IMR-90 (cell line): ENCODE measurements at regions not wholly inside any gene's neighbourhood (a gene's known extent, or its start where the extent isn't known, plus 50 kb on each side); places are given as distances from the start of the nearest gene placed in this dataset.

Experiments
- ATAC-seq: fragments of 200-7000 bp; cut with Tn5 transposase; 2 replicates; pipeline ENCODE4 v1.9.1; 2020; ENCODE audit warnings: low read depth, mild to moderate bottlenecking, moderate library complexity
- BruUV-seq: library from RNA; stranded (reverse); fragments of 400-500 nt; replicated peaks from 2 replicates; lab custom pipeline; 2021; lab: Mats Ljungman, UMichigan
- CTCF ChIA-PET: fragments of 300-600 bp; formaldehyde crosslinking; extraction: SDS; loops from one replicate; lab custom pipeline; 2021; ENCODE audit warnings: antibody characterized with exemption; lab: Yijun Ruan, JAX
- POLR2A ChIA-PET: fragments of 300-600 bp; sonication (Branson Sonifier 250); formaldehyde crosslinking; loops from one replicate; lab custom pipeline; 2022; ENCODE audit warnings: antibody characterized with exemption; ENCODE audit not compliant: unreplicated experiment; lab: Charles Lee
- DNase-seq: peaks from one replicate; pipeline ENCODE4 v3.0.0; 2013
- H2AFZ ChIP-seq: replicated peaks from 2 replicates; pipeline ENCODE3; 2013; ENCODE audit warnings: low read length, mild to moderate bottlenecking; ENCODE audit not compliant: poor library complexity
- H2AK5ac ChIP-seq: 2 replicates; pipeline ENCODE4 v1.6.1; 2013; ENCODE audit warnings: low read depth, low read length, inconsistent platforms
- H2AK9ac ChIP-seq: replicated peaks from 2 replicates; pipeline ENCODE3; 2013; ENCODE audit warnings: mild to moderate bottlenecking, low read depth, low read length, moderate library complexity; ENCODE audit not compliant: poor library complexity
- H2BK120ac ChIP-seq: 2 replicates; pipeline ENCODE4 v1.6.1; 2013; ENCODE audit warnings: low read depth, low read length, inconsistent platforms
- H2BK15ac ChIP-seq: 3 replicates; pipeline ENCODE4 v1.6.1; 2013; ENCODE audit warnings: low read depth, low read length, inconsistent platforms
- H2BK20ac ChIP-seq: 2 replicates; pipeline ENCODE4 v1.6.1; 2013; ENCODE audit warnings: low read depth, mild to moderate bottlenecking, inconsistent platforms, low read length, moderate library complexity
- H2BK5ac ChIP-seq: 2 replicates; pipeline ENCODE4 v1.6.1; 2013; ENCODE audit warnings: mild to moderate bottlenecking, low read depth, low read length, inconsistent platforms; ENCODE audit not compliant: poor library complexity, severe bottlenecking
- H3K14ac ChIP-seq: replicated peaks from 2 replicates; pipeline ENCODE4 v1.6.1; 2013; ENCODE audit warnings: low read depth, low read length, inconsistent platforms
- H3K18ac ChIP-seq: 2 replicates; pipeline ENCODE4 v1.6.1; 2013; ENCODE audit warnings: low read depth, low read length, control low read depth
- H3K23ac ChIP-seq: 2 replicates; pipeline ENCODE4 v1.6.1; 2013; ENCODE audit warnings: low read depth, low read length, inconsistent platforms
- H3K27ac ChIP-seq: 2 replicates; pipeline ENCODE4 v1.5.1; 2013; ENCODE audit warnings: mild to moderate bottlenecking, control low read depth, low read length; ENCODE audit not compliant: insufficient read depth
- H3K27me3 ChIP-seq: 2 replicates; pipeline ENCODE4 v1.6.1; 2013; ENCODE audit warnings: low read length; ENCODE audit not compliant: control insufficient read depth, insufficient read depth
- H3K36me3 ChIP-seq: 2 replicates; pipeline ENCODE4 v1.6.1; 2013; ENCODE audit warnings: low read length, mixed read lengths; ENCODE audit not compliant: control insufficient read depth, insufficient read depth
- H3K4ac ChIP-seq: 2 replicates; pipeline ENCODE4 v1.6.1; 2013; ENCODE audit warnings: low read depth, low read length, inconsistent platforms
- H3K4me1 ChIP-seq: 2 replicates; pipeline ENCODE4 v1.6.1; 2013; ENCODE audit warnings: low read length, mixed read lengths; ENCODE audit not compliant: control insufficient read depth, insufficient read depth
- H3K4me2 ChIP-seq: 2 replicates; pipeline ENCODE4 v1.6.1; 2013; ENCODE audit warnings: low read depth, mild to moderate bottlenecking, control low read depth, low read length, moderate library complexity
- H3K4me3 ChIP-seq: 2 replicates; pipeline ENCODE4 v1.5.1; 2013; ENCODE audit warnings: low read depth, mild to moderate bottlenecking, control low read depth, low read length, moderate library complexity; ENCODE audit not compliant: insufficient read depth
- H3K56ac ChIP-seq: 2 replicates; pipeline ENCODE4 v1.6.1; 2013; ENCODE audit warnings: low read length, inconsistent platforms; ENCODE audit not compliant: insufficient read depth; ENCODE audit errors: extremely low read depth
- H3K79me1 ChIP-seq, 2 experiments: 2 replicates each; pipeline ENCODE4 v1.6.1; 2013; ENCODE audit warnings: low read length in 2 of 2, inconsistent platforms in 1 of 2, low read depth in 1 of 2
- H3K9ac ChIP-seq: 2 replicates; pipeline ENCODE4 v1.6.1; 2013; ENCODE audit warnings: low read depth, low read length, control low read depth
- H3K9me1 ChIP-seq: 2 replicates; pipeline ENCODE4 v1.6.1; 2013; ENCODE audit warnings: low read length, inconsistent platforms; ENCODE audit not compliant: insufficient read depth
- H3K9me3 ChIP-seq: 2 replicates; pipeline ENCODE4 v1.6.1; 2013; ENCODE audit warnings: low read length; ENCODE audit not compliant: control insufficient read depth, insufficient read depth
- H4K20me1 ChIP-seq: 2 replicates; pipeline ENCODE4 v1.6.1; 2013; ENCODE audit warnings: low read length, inconsistent platforms; ENCODE audit not compliant: insufficient read depth
- H4K5ac ChIP-seq: 2 replicates; pipeline ENCODE4 v1.6.1; 2013; ENCODE audit warnings: mild to moderate bottlenecking, low read depth, low read length, control low read depth
- H4K8ac ChIP-seq, 2 experiments: 2 replicates each; pipeline ENCODE4 v1.6.1; 2013; ENCODE audit warnings: low read depth in 2 of 2, low read length in 2 of 2, control low read depth in 1 of 2, inconsistent platforms in 1 of 2
- H4K91ac ChIP-seq: 2 replicates; pipeline ENCODE4 v1.6.1; 2013; ENCODE audit warnings: low read depth, low read length, inconsistent platforms; ENCODE audit not compliant: insufficient read depth
- BHLHE40 ChIP-seq: fragments of 150-350 bp; IDR thresholded peaks from 2 replicates; pipeline ENCODE4 v1.6.1; 2016; ENCODE audit warnings: mild to moderate bottlenecking, low read depth, low read length
- CEBPB ChIP-seq: IDR thresholded peaks from 2 replicates; pipeline ENCODE4 v1.6.1; 2012; ENCODE audit warnings: low read depth, low read length, improper control_type of control experiment
- CHD1 ChIP-seq: IDR thresholded peaks from 2 replicates; pipeline ENCODE4 v1.6.1; 2012; ENCODE audit warnings: low read depth, low read length, improper control_type of control experiment
- CTCF ChIP-seq: conservative IDR thresholded peaks from 2 replicates; pipeline ENCODE4 v1.5.1; 2012; ENCODE audit warnings: mild to moderate bottlenecking, low read depth, low read length, improper control_type of control experiment
- FOS ChIP-seq: fragments of 150-350 bp; IDR thresholded peaks from 2 replicates; pipeline ENCODE4 v1.6.1; 2016; ENCODE audit warnings: low read depth, low read length
- MAFK ChIP-seq: IDR thresholded peaks from 2 replicates; pipeline ENCODE4 v1.6.1; 2012; ENCODE audit warnings: low read depth, low read length, improper control_type of control experiment
- MAZ ChIP-seq: IDR thresholded peaks from 2 replicates; pipeline ENCODE4 v1.6.1; 2012; ENCODE audit warnings: low read depth, mild to moderate bottlenecking, low read length, improper control_type of control experiment, moderate library complexity, borderline replicate concordance
- POLR2A ChIP-seq: IDR thresholded peaks from 2 replicates; pipeline ENCODE4 v1.6.1; 2012; ENCODE audit warnings: mild to moderate bottlenecking, low read depth, low read length
- RAD21 ChIP-seq: IDR thresholded peaks from 2 replicates; pipeline ENCODE4 v1.6.1; 2012; ENCODE audit warnings: low read length, improper control_type of control experiment
- SMC3 ChIP-seq: fragments of 150-350 bp; IDR thresholded peaks from 2 replicates; pipeline ENCODE4 v1.6.1; 2016; ENCODE audit warnings: low read depth, mild to moderate bottlenecking, antibody characterized with exemption, low read length, moderate library complexity
- USF2 ChIP-seq: fragments of 150-350 bp; IDR thresholded peaks from 2 replicates; pipeline ENCODE4 v1.6.1; 2017; ENCODE audit warnings: mild to moderate bottlenecking, antibody characterized with exemption, low read length, low read depth
- WGBS, 2 experiments: methylation state at CpG; one replicate each; pipeline versions ENCODE4 v1.1.5 to v1.1.7; 2013; ENCODE audit warnings: missing lambda C conversion rate in 2 of 2; ENCODE audit not compliant: insufficient read length in 1 of 2; ENCODE audit errors: extremely low coverage in 2 of 2; 5-methylcytosine and 5-hydroxymethylcytosine counted together
- dilution Hi-C: fragments of 300-500 bp; cut with HindIII; formaldehyde crosslinking; loops from one replicate; pipeline ENCODE4 v1.14.3; 2018; ENCODE audit warnings: low sequenced_read_pairs; ENCODE audit not compliant: unreplicated experiment
- in situ Hi-C: fragments of 300-500 bp; cut with MboI; formaldehyde crosslinking; loops from 3 replicates; pipeline ENCODE4 v1.14.3; 2019; ENCODE audit warnings: low sequenced_read_pairs, inconsistent platforms, mixed read lengths
- intact Hi-C: fragments of 100-400 bp; cut with micrococcal nuclease; formaldehyde crosslinking; loops from 2 replicates; pipeline ENCODE4 v1.10.0; 2022
- TF ChIP-seq, protein P1 (sequence below): fragments of 150-350 bp; IDR thresholded peaks from 2 replicates; pipeline ENCODE4 v1.6.1; 2016; ENCODE audit warnings: low read depth, mild to moderate bottlenecking, low read length, moderate library complexity, borderline replicate concordance

DNA sequence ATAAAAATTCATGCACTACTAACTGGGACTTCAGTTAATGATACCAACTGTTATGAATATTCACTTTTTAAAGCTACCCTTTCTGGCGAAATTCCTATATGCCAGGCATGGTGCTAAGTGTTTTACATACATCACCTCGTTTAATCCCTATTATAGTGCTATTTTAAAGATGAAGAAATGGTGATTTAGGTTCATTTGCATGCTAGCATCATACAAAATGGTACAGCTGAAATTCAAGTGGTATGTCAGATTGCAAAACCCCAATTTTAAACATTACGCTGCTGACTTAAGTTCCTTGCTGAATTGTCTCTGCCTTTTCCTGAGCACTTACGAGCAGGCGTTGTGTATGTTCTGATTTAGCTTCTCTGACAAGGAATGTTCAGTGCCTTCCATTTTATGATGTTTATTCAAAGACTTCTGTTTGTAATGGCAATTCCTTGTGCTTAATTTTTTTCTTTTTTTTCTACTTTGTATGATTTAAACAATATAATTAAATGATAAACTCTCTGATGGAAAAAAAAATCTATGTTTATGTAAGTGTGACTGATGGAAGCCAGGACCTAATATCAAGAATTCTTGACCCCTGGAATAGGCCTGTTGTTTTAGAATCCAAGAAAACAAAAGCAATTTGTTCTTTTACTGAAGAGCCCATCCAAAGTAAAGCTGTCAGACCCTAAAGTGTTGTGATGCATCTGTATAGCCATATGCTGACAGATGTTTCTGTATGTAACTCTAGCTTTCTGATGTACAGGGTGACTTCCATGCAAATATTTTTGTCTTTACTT is 148.1 kb downstream of the PCDH7 start:
- H4K8ac ChIP-seq, result no peak overlapping the region; a peak in 1 of 4 replicates
- H3K4me3 ChIP-seq, result no peak overlapping the region
- no peak overlapping the region for H2AK9ac ChIP-seq
- H3K56ac ChIP-seq, result no peak overlapping the region
- no peak overlapping the region for H3K23ac ChIP-seq
- H4K20me1 ChIP-seq, result no peaks in the 10 kb centered on the region
- H2BK120ac ChIP-seq, result no peak overlapping the region
- no peak overlapping the region for H3K27ac ChIP-seq
- no peak overlapping the region for H2BK5ac ChIP-seq
- DNase-seq (peak; percentile 30), ATAC-seq (no peak)
- H3K9ac ChIP-seq, result no peak overlapping the region
- no peak overlapping the region for H2BK15ac ChIP-seq
- H3K14ac ChIP-seq, result no peak overlapping the region
- intact Hi-C loops, result loop anchor here (5.0 kb wide), 1 partner anchor 146 kb away; the partner anchor contains the start of gene PCDH7
- H3K4me2 ChIP-seq, result no peak overlapping the region
- H2AK5ac ChIP-seq, result no peak overlapping the region
- dilution Hi-C loops, result no loop called here
- in situ Hi-C loops, result no loop called here
- no peak overlapping the region for H2BK20ac ChIP-seq
- no peak overlapping the region for H4K91ac ChIP-seq
- H3K27me3 ChIP-seq, result no peaks in the 10 kb centered on the region
- no peaks in the 10 kb centered on the region for H3K9me3 ChIP-seq
- no TSS peak for BruUV-seq
- H3K9me1 ChIP-seq, result no peaks in the 10 kb centered on the region
- no peak overlapping the region for H4K5ac ChIP-seq
- H2AFZ ChIP-seq, result no peak overlapping the region
- H3K79me1 ChIP-seq, result no peaks in the 10 kb centered on the region; a peak in 1 of 4 replicates
- no peak overlapping the region for H3K4ac ChIP-seq
- CTCF ChIA-PET, result interaction anchor here (1.6 kb wide), 1 partner anchor 15 kb away, joined by 4 read pairs; no protein-coding TSS in a partner anchor
- no peak overlapping the region for H3K18ac ChIP-seq
- no CpG with 5 or more reads among the region's 5 CpGs for WGBS, 2 experiments
- POLR2A ChIA-PET, result no interaction called here
- TF ChIP-seq FOS (no peak), SMC3 (no peak), BHLHE40 (no peak), CTCF (no peak), CEBPB (no peak), USF2 (no peak), MAFK (no peak), RAD21 (no peak), POLR2A (no peak), MAZ (no peak), CHD1 (no peak)
- TF ChIP-seq, protein P1, sequence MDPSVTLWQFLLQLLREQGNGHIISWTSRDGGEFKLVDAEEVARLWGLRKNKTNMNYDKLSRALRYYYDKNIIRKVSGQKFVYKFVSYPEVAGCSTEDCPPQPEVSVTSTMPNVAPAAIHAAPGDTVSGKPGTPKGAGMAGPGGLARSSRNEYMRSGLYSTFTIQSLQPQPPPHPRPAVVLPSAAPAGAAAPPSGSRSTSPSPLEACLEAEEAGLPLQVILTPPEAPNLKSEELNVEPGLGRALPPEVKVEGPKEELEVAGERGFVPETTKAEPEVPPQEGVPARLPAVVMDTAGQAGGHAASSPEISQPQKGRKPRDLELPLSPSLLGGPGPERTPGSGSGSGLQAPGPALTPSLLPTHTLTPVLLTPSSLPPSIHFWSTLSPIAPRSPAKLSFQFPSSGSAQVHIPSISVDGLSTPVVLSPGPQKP, result no peak
- no peaks in the 10 kb centered on the region for H3K36me3 ChIP-seq
- H3K4me1 ChIP-seq, result peaks cover 8% of the 10 kb centered on the region
